ENCODE measurements at regions not wholly inside any gene's neighbourhood (a gene's known extent, or its start where the extent isn't known, plus 50 kb on each side); places are given as distances from the start of the nearest gene placed in this dataset.

DNA sequence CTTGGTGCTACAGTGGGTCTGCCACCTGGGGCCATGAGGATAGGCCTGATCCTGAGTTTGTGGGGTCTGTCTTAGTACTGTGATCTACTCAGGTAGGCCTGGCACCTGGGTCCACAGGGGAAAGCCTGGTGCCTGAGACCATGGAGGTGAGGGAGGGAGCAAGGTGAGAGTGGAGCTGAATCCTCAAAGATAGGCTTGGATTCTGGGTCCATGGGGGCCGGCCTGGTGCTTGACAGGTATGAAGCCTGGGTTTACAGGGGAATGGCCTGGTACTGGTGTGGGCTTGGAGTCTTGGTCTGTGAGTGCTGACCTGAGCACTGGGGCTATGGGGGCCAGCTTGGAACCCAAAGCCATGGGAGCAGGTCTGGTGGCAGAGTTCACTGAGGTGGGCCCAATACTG, 439.2 kb upstream of the SMARCA2 start:
- Mint-ChIP-seq H3K4me3 (no peak overlapping the region), H3K27ac (no peak overlapping the region), H3K36me3 (ENCODE audit: low read depth) (no peaks in the 10 kb centered on the region), H3K27me3 (no peaks in the 10 kb centered on the region), H3K4me1 (ENCODE audit: low read depth) (no peaks in the 10 kb centered on the region), H3K9me3 (no peaks in the 10 kb centered on the region)
- ChIA-PET POLR2A (no interaction called here), CTCF (no interaction called here)
- intact Hi-C loops (cut with micrococcal nuclease) = no loop called here
- TF ChIP-seq, protein P1, sequence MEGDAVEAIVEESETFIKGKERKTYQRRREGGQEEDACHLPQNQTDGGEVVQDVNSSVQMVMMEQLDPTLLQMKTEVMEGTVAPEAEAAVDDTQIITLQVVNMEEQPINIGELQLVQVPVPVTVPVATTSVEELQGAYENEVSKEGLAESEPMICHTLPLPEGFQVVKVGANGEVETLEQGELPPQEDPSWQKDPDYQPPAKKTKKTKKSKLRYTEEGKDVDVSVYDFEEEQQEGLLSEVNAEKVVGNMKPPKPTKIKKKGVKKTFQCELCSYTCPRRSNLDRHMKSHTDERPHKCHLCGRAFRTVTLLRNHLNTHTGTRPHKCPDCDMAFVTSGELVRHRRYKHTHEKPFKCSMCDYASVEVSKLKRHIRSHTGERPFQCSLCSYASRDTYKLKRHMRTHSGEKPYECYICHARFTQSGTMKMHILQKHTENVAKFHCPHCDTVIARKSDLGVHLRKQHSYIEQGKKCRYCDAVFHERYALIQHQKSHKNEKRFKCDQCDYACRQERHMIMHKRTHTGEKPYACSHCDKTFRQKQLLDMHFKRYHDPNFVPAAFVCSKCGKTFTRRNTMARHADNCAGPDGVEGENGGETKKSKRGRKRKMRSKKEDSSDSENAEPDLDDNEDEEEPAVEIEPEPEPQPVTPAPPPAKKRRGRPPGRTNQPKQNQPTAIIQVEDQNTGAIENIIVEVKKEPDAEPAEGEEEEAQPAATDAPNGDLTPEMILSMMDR (IDR thresholded peaks at IDR 0.05) = no peak
- no peak for ATAC-seq
- DNase-seq = no peak

DNA sequence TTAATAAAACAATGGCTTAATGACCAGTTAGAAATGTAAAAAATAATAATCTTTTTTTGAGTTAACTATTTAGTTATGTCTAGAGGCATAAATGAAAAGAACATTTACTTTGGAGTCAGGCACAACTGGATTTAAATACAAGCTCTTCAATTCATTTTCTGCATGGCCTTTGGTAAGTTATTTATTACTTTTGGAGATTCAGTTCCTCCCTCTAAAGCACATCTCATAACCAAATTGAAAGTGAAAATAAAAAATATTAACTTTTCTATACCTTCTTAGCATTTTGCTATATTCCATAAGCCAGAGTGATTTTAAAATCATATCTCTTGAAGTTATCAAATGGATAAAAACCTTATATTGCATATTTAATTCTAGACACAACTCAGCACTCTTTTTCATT, 434.9 kb upstream of the SMARCA2 start:
- CTCF ChIA-PET = no interaction called here

DNA sequence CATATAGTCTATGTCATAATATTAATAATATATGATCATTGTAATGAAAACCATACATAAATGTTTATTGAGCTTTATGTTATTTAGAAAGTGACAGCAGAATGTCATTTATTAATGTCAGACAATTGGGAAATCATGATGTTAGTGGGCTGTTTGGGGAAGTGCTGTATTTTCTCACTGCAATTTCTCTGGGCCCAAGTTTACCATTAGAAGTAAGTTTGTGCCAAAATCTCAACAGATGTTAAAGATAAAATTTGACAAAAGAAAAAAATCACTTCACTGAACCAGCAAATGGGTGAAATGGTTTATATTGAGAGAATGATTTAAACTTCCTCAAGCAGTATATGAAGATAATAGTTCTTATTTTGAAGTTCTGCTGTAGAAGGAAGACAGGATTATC, 433.2 kb upstream of the SMARCA2 start:
- intact Hi-C loops (cut with micrococcal nuclease) = loop anchor here (1.0 kb wide), 1 partner anchor 15 kb away; no protein-coding TSS in a partner anchor
- ChIA-PET CTCF (no interaction called here), POLR2A (no interaction called here)
- Mint-ChIP-seq H3K27ac (no peak overlapping the region), H3K4me3 (no peak overlapping the region), H3K4me1 (ENCODE audit: low read depth) (no peaks in the 10 kb centered on the region), H3K27me3 (no peaks in the 10 kb centered on the region), H3K9me3 (no peaks in the 10 kb centered on the region), H3K36me3 (ENCODE audit: low read depth) (no peaks in the 10 kb centered on the region)
- ATAC-seq (no peak), DNase-seq (no peak)
- TF ChIP-seq, protein P1 (IDR thresholded peaks at IDR 0.05) = no peak

More for the DNA sequence above, 434.9 kb upstream of the SMARCA2 start:
- Mint-ChIP-seq H3K27ac (no peak overlapping the region), H3K4me3 (no peak overlapping the region), H3K36me3 (ENCODE audit: low read depth) (no peaks in the 10 kb centered on the region), H3K27me3 (no peaks in the 10 kb centered on the region), H3K9me3 (no peaks in the 10 kb centered on the region), H3K4me1 (ENCODE audit: low read depth) (no peaks in the 10 kb centered on the region)
- intact Hi-C loops (cut with micrococcal nuclease) = no loop called here
- DNase-seq (no peak), ATAC-seq (no peak)
- POLR2A ChIA-PET = no interaction called here
- TF ChIP-seq, protein P1 (IDR thresholded peaks at IDR 0.05) = no peak

DNA sequence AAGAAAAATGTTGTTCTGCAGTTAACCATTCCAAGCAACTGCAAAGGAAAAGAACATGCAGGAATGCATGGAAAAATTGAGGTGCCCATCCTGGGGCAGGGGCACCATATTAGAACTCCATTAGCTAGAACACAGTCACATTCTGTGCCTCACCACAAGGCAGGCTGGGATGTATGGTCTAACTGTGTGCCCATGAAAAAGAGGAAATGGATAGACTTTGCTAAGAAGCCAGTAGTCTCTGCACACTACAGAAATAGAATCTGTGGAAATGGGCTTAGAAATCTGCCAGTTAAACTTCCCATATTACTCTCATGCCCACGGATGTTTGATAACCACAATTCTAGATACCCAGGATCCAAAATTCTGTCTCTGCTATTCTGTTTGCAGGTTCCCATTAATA, 423.8 kb upstream of the SMARCA2 start:
- TF ChIP-seq, protein P1 (IDR thresholded peaks at IDR 0.05) = no peak
- DNase-seq (no peak), ATAC-seq (no peak)
- Mint-ChIP-seq H3K27ac (no peak overlapping the region), H3K36me3 (ENCODE audit: low read depth) (no peaks in the 10 kb centered on the region), H3K9me3 (no peaks in the 10 kb centered on the region), H3K4me3 (no peak overlapping the region), H3K4me1 (ENCODE audit: low read depth) (no peaks in the 10 kb centered on the region), H3K27me3 (peaks cover 6% of the 10 kb centered on the region)
- intact Hi-C loops (cut with micrococcal nuclease) = no loop called here
- ChIA-PET POLR2A (no interaction called here), CTCF (no interaction called here)

DNA sequence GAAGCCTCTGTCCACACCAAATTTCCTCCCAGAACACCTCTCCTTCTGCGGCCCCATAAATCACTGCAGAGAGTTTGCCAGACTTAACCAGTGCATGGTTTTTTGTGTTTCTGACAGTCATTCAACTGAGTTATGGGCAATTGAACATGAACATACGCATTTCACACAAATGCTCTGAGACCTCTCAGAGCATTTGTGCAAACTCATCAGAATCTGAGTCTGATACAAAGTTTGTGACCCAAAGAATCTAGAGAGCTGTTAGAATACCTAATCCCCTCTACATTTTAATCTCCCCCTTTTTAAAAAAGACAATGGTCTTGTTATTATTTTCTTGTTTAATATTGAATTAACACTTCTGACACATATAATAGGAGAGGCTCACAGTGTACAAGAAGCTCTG, 416.9 kb upstream of the SMARCA2 start:
- no peak for DNase-seq
- H3K4me3 Mint-ChIP-seq = no peak overlapping the region
- no peak for ATAC-seq
- H3K27me3 Mint-ChIP-seq = peaks cover 7% of the 10 kb centered on the region
- H3K36me3 Mint-ChIP-seq (ENCODE audit: low read depth) = no peaks in the 10 kb centered on the region
- no peaks in the 10 kb centered on the region for H3K4me1 Mint-ChIP-seq (ENCODE audit: low read depth)
- intact Hi-C loops (cut with micrococcal nuclease) = no loop called here
- H3K9me3 Mint-ChIP-seq = no peaks in the 10 kb centered on the region
- ChIA-PET CTCF (no interaction called here), POLR2A (no interaction called here)
- TF ChIP-seq, protein P1 (IDR thresholded peaks at IDR 0.05) = no peak
- H3K27ac Mint-ChIP-seq = no peak overlapping the region
